ENCODE measurements at regions not wholly inside any gene's neighbourhood (a gene's known extent, or its start where the extent isn't known, plus 50 kb on each side); places are given as distances from the start of the nearest gene placed in this dataset.
A peak's percentile ranks its signal among the peaks of the same experiment; 100 is the strongest.

DNA sequence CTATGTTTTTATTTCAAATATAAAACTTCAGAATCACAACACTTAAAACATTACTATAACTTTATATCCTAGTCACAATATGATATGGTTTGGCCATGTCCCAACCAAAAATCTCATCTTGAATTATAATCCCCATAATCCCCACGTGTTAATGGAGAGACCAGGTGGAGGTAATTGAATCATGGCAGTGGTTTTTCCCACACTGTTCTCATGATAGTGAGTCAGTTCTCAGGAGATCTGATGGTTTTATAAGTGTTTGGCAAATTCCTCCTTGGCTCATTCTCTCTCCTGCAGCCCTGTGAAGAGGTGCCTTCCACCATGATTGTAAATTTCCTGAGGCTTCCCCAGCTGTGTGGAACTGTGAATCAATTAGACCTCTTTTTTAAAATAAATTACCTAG lies 307.6 kb downstream of the SPRY2 start:
- no peak for DNase-seq (ENCODE audit: low read depth, low spot score)
- no peak overlapping the region for H3K27ac Mint-ChIP-seq (ENCODE audit: unreplicated experiment)
- H3K4me3 Mint-ChIP-seq: no peak overlapping the region
- H3K4me1 Mint-ChIP-seq: peaks cover 23% of the 10 kb centered on the region
- H3K9me3 Mint-ChIP-seq: no peaks in the 10 kb centered on the region
- TF ChIP-seq, protein P1, sequence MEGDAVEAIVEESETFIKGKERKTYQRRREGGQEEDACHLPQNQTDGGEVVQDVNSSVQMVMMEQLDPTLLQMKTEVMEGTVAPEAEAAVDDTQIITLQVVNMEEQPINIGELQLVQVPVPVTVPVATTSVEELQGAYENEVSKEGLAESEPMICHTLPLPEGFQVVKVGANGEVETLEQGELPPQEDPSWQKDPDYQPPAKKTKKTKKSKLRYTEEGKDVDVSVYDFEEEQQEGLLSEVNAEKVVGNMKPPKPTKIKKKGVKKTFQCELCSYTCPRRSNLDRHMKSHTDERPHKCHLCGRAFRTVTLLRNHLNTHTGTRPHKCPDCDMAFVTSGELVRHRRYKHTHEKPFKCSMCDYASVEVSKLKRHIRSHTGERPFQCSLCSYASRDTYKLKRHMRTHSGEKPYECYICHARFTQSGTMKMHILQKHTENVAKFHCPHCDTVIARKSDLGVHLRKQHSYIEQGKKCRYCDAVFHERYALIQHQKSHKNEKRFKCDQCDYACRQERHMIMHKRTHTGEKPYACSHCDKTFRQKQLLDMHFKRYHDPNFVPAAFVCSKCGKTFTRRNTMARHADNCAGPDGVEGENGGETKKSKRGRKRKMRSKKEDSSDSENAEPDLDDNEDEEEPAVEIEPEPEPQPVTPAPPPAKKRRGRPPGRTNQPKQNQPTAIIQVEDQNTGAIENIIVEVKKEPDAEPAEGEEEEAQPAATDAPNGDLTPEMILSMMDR (conservative IDR thresholded peaks at IDR 0.05): no peak
- H3K27me3 Mint-ChIP-seq (ENCODE audit: low read depth): no peaks in the 10 kb centered on the region
- no peaks in the 10 kb centered on the region for H3K36me3 Mint-ChIP-seq (ENCODE audit: low read depth)

DNA sequence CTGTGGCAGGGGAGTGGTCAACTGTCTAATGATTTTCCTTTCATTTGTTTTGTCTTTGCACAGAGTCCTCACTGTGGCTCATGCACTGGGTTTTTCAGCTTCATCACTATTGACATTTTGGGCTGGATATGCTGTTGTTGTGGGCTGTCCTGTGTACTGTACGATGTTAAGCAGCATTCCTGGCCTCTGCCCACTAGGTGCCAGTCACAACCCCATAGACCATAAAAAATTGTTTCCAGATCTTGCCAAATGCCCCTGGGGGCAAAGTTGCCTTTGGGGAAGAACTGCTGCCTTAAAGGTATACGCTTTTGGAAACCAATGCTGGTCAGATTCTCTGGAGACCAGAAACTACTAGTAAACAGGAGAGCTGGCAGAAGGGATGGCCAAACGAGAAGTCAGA lies 310.4 kb downstream of the SPRY2 start:
- peaks cover 8% of the 10 kb centered on the region for H3K4me1 Mint-ChIP-seq
- no peak overlapping the region for H3K27ac Mint-ChIP-seq (ENCODE audit: unreplicated experiment)
- H3K36me3 Mint-ChIP-seq (ENCODE audit: low read depth): no peaks in the 10 kb centered on the region
- H3K27me3 Mint-ChIP-seq (ENCODE audit: low read depth): no peaks in the 10 kb centered on the region
- DNase-seq (ENCODE audit: low read depth, low spot score): no peak
- H3K9me3 Mint-ChIP-seq: no peaks in the 10 kb centered on the region
- TF ChIP-seq, protein P1 (conservative IDR thresholded peaks at IDR 0.05): no peak
- no peak overlapping the region for H3K4me3 Mint-ChIP-seq

DNA sequence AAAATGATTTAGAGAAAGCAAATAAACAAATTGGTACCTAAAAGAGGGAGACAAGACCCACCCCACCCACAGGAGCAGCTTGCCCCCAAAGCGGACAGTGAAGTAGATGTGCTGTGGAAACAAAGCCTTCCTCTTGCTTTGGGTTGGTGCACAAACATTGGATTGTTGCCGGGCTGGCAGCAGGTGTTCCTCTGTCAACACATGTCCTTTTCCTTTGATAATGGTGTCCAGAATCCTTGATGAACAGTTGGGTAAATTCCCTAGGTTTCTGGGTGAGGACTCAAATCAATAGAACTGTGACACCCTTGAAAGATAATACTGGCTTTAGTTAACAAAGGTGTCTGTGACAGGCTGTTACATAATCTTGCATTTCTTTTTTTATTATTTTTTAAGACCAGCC lies 311.8 kb downstream of the SPRY2 start:
- H3K27me3 Mint-ChIP-seq (ENCODE audit: low read depth): no peaks in the 10 kb centered on the region
- no peaks in the 10 kb centered on the region for H3K36me3 Mint-ChIP-seq (ENCODE audit: low read depth)
- H3K4me1 Mint-ChIP-seq: peaks cover 11% of the 10 kb centered on the region

DNA sequence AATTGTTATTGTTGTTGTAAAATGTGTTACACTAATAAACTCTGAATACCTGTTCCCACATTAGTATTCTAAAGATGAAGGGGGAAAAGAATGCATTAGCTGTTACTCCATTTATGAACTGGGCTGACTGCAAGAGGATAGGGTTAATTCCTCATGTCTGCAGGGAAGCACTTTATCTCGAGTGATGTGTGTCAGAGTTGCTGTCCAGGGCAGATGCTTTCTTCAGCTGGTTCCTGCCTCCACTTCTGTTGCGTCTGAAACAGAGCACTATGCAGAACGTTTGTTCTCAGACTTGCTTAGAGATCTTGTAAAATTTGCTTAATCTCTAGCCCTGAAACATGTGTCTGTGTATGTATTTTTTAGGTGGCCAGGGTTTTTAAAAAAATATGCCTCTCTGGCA lies 318.8 kb downstream of the SPRY2 start:
- H3K27ac Mint-ChIP-seq (ENCODE audit: unreplicated experiment): peak overlapping the region; percentile 38
- peaks cover 23% of the 10 kb centered on the region for H3K4me1 Mint-ChIP-seq
- peaks cover under 1% of the 10 kb centered on the region for H3K36me3 Mint-ChIP-seq (ENCODE audit: low read depth)
- DNase-seq (ENCODE audit: low read depth, low spot score): no peak
- peaks cover under 1% of the 10 kb centered on the region for H3K9me3 Mint-ChIP-seq
- TF ChIP-seq, protein P1 (conservative IDR thresholded peaks at IDR 0.05): no peak
- H3K27me3 Mint-ChIP-seq (ENCODE audit: low read depth): no peaks in the 10 kb centered on the region
- H3K4me3 Mint-ChIP-seq: no peak overlapping the region

More for the DNA sequence above, 311.8 kb downstream of the SPRY2 start:
- H3K9me3 Mint-ChIP-seq: no peaks in the 10 kb centered on the region
- no peak overlapping the region for H3K27ac Mint-ChIP-seq (ENCODE audit: unreplicated experiment)
- no peak for DNase-seq (ENCODE audit: low read depth, low spot score)
- TF ChIP-seq, protein P1 (conservative IDR thresholded peaks at IDR 0.05): no peak
- H3K4me3 Mint-ChIP-seq: no peak overlapping the region

DNA sequence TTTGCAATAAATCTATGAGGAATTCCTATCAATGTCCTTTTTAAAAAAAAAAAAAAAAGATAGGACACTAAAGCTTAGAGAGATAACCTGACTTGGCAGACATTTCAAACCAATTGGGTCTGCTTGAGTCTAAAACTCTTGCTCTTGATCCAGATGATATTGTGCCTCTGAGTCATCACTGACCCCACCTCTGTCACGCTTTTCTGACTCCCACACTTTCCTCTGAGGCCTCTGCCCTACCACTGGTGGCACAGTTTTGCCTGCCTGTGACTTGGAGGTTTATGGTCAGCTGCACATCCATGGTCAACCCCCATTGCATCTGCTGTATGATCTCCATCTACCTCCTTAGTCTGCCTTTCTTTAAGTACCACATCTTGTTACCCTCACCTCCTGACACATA lies 328.7 kb downstream of the SPRY2 start:
- Mint-ChIP-seq H3K27me3 (ENCODE audit: low read depth) (no peaks in the 10 kb centered on the region), H3K4me3 (no peak overlapping the region), H3K36me3 (ENCODE audit: low read depth) (peaks cover 4% of the 10 kb centered on the region), H3K27ac (ENCODE audit: unreplicated experiment) (peak overlapping the region; percentile 9), H3K4me1 (peaks cover 13% of the 10 kb centered on the region), H3K9me3 (peaks cover 9% of the 10 kb centered on the region)
- TF ChIP-seq, protein P1 (conservative IDR thresholded peaks at IDR 0.05): no peak
- no peak for DNase-seq (ENCODE audit: low read depth, low spot score)

Measured in neural crest cell (in vitro differentiated cells).